ENCODE measurements at regions not wholly inside any gene's neighbourhood (a gene's known extent, or its start where the extent isn't known, plus 50 kb on each side); places are given as distances from the start of the nearest gene placed in this dataset.
"Not testable (repeated sequence)": the region's sequence is repeated elsewhere in the genome, so short reads cannot be mapped to it uniquely, and the experiment has no call there.

DNA sequence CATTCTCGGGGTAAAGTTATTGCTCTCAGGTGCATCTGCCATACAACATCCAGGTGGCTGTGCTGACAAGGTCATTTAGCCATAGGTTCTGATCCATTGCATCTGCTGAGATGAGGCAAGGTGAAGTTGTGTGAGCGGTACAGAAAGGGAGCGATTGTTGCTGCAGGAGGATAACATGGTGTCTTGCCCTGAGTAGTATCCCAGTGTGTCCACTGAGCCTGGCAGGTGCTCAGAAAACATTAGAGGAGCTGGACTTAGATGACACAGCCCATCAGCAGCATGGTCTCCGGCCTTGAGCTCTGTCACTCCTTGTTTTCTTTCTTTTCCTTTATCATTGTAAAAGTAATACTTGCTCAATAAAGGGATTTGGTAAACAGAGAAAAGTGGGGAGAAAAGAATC, 161.1 kb upstream of the ATP10A start:
- no peak for DNase-seq (ENCODE audit: low spot score)

DNA sequence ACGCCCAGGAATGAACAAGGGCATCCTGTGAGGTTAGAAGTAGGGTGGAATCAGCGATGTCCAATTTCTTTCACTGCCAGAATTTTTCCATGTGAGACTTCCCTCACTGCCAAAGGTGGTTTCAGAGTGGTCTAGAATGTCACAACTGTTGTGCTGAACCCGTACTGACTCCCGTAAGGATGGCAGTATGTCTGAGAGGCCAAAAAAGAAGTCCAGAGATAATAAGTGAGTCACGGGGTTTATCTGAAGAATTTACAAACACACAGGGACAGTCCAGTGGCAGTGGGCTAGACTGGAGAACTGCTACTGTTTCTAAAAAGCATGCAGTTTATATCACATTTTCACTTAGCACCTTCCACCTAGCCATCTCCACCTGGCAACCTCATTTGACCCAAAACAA, 160.6 kb upstream of the ATP10A start:
- DNase-seq (ENCODE audit: low spot score) = no peak

GRCh38 chr15:26023231-26023630, 160.1 kb upstream of the ATP10A start:
- no peak for DNase-seq (ENCODE audit: low spot score)

DNA sequence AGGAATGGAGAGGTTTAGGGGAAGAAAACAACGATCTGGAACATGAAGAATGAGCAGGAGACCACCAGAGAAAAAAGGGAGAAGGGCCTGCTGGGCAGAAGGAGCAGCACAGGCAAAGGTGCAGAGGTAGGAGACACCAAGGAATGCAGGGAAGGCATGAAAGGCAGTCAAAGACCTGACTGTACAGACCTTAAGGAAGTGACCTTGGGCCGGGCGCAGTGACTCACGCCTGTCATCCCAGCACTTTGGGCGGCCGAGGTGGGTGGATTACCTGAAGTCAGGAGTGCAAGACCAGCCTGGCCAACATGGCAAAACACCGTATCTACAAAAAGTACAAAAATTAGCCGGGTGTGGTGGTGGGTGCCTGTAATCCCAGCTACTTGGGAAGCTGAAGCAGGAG, 157.7 kb upstream of the ATP10A start:
- DNase-seq (ENCODE audit: low spot score) = no peak

DNA sequence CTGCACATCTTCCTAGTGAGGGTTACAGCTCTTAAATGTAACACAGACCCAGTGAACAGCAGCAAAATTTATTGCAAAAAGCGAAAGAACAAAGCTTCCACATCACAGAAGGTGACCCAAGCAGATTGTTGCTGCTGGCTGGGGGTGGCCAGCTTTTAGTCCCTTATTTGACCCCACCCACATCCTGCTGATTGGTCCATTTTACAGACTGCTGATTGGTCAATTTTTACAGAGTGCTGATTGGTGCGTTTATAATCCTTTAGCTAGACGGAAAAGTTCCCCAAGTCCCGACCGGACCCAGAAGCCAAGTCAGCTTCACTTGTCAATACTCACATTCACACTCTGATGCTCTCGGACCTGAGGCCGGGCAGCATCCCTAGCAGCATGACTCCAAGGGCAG, 154.5 kb upstream of the ATP10A start:
- DNase-seq (ENCODE audit: low spot score) = no peak

DNA sequence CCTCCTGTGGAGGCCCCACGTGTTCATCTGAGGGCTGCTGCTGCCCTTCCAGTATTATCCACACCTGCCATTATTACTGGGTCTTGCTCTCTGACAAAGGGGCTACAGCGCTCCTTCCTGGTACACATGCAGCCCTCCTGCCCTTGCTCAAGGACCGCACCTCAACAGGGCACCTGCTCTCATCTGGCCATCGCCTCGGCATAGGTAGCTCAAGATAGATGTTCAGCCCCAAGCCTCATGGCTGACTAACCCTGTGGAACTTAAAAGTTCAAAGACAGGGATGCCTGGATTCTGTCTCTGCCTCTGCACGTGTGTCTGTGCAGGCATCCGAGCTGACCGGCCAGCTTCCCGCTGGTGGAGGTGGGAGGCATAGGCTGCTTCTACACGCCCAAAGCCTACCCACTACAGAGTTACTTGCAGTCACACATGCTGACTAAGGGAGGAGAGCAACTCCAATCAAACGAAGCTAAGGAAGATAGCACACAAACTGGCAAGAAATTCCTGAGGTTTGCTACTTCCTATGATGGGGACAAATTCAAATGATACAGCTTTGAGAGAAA, 152.5 kb upstream of the ATP10A start:
- no peak for DNase-seq (ENCODE audit: low spot score)

- DNase-seq (ENCODE audit: low spot score) = no peak
Measured at GRCh38 chr15:26013981-26014380, 150.9 kb upstream of the ATP10A start.

DNA sequence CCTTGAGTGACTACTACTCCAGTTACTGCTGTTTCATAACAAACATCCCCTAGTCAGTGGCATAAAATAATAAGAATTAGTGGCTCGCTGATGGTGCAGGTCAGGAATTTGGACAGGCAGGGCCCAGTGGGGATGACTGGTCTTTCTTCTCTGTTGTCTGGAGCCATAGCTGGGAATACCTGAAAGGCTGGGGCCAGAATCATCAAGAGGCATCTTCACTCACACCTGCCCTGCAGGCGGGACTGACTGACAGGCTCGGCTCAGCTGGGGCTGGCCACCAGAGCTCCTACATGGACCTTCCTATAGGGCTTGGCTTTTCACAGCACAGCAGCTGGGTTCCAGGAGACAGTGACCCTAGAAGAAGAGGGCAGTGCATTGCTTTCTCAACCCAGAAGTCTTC, 148.8 kb upstream of the ATP10A start:
- DNase-seq (ENCODE audit: low spot score) = no peak

GRCh38 chr15:26007151-26007550, 144.0 kb upstream of the ATP10A start:
- DNase-seq (ENCODE audit: low spot score) = no peak

DNA sequence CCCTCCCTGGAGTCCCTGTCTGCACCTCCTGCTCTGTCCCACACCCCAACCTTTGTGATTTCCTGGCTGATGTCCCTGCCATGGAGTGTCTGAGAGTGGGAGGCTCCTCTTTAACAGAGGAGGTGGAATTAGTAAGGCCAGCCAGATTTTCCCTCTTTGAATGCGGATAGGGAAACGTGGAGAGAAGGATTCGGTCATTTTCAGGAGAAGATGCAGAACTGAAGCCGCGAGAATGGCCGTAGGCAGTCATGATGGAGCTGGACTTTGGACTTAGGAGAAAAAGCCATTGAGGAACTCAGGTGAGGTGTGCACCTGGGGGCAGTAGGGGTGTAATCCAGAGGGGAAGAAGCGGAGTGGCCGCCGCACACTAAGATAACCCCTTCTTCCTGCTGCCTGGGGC, 138.1 kb upstream of the ATP10A start:
- DNase-seq (ENCODE audit: low spot score) = no peak

- no peak for DNase-seq (ENCODE audit: low spot score)
Measured at GRCh38 chr15:25993506-25993905, 130.4 kb upstream of the ATP10A start.

GRCh38 chr15:25990220-25990619, 127.1 kb upstream of the ATP10A start:
- DNase-seq (ENCODE audit: low spot score) = no peak

DNA sequence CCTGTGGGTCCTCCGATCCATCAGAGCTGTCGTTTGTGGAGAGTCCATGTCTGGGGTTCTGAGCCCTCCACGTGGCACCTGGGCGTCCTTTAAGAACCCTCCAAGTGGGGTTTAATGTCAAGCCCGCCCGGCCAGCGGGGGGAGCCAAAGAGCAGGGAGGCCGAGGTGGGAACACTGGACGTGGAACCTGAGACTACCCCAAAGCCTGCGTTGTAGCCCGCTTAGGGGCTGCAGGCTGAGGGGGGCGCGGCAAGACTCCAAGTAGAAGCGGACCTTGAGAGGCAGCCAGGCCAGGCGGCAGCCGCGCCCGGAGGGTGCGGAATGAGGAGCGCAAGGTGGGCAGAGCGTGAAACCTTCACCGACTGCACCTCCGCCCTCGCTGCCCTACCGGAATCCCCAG, 126.2 kb upstream of the ATP10A start:
- DNase-seq (ENCODE audit: low spot score) = no peak

DNA sequence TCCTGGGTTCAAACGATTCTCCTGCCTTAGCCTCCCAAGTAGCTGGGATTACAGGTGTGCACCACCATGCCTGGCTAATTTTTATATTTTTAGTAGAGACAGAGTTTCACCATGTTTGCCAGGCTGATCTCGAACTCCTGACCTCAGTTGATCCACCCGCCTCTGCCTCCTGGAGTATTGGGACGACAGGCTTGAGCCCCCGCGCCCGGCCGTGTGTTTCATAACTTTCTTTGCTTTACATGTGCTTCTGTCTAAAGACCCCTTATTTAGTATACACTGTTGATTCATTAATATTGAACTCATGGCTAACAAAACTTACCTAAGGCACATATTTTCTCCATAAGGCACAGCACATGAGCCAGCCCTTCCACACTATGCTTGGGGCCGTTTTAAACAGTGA, 125.6 kb upstream of the ATP10A start:
- DNase-seq (ENCODE audit: low spot score) = not testable (repeated sequence)

DNA sequence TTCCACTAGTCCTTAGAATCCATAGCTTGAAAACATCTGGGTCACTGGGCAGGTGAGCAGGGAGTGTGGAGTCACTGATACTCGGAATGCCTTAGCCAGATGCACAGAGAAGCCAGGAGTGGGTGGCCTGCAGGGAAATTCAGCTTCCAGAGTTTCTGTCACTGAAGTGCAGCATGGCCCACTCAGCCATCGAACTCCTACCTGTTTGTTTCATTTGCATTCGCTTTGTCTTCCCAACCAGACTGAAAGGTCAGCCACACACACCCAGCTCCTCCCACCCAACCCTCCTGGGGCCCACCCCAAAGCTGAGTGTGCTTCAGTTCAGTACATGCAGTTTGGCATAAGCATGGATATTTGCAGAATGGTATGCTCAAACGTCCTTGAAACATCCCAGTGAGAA, 124.5 kb upstream of the ATP10A start:
- no peak for DNase-seq (ENCODE audit: low spot score)

GRCh38 chr15:25985165-25985564, 122.0 kb upstream of the ATP10A start:
- DNase-seq (ENCODE audit: low spot score) = no peak

GRCh38 chr15:25982736-25983135, 119.6 kb upstream of the ATP10A start:
- no peak for DNase-seq (ENCODE audit: low spot score)

GRCh38 chr15:25981114-25981513, 118.0 kb upstream of the ATP10A start:
- DNase-seq (ENCODE audit: low spot score) = no peak

DNA sequence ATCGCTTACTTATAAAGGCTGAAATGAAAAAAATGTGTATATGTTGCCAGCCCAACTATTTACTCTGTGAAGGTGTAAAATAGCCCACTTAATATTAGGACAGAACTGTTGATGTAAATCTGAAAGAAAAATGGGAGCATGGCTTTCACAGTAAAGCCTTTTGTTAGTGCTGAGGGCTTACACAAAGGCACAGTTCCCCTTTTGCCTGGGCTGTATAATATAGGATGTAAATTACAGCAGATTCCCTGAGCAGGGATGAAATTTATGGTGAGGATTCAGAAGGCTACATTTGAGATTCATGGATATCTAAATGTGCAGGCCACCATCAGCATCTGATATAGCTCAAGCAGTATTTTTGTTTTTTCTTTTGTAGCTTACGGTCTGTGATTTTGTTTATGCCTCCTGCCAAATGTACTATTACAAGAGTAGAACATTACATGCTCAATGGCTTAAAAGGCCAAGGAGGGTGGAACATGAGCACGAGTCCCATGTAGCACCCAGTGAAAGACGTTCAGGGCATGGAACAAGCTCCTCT, 109.1 kb upstream of the ATP10A start:
- DNase-seq (ENCODE audit: low spot score) = no peak

DNA sequence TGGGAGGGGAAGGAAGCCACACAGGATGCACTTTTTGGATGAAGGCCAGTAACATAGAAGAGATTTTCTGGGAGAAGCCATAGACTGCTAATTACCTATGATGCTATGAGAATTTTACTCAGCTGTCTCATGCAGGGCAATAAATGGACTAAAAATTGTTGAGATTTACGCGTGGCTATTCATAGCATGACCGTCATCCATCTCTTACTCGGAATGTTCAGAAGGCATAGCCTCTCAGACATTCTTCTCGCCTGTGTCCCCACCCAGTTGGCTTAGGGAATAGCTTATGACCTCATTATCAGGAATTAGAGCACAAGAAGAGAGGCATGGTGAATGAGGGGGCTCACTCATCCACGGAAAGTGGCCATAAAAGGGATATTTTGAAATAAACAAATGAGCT, 107.9 kb upstream of the ATP10A start:
- DNase-seq (ENCODE audit: low spot score) = no peak

GRCh38 chr15:25969886-25970285, 106.8 kb upstream of the ATP10A start:
- no peak for DNase-seq (ENCODE audit: low spot score)

DNA sequence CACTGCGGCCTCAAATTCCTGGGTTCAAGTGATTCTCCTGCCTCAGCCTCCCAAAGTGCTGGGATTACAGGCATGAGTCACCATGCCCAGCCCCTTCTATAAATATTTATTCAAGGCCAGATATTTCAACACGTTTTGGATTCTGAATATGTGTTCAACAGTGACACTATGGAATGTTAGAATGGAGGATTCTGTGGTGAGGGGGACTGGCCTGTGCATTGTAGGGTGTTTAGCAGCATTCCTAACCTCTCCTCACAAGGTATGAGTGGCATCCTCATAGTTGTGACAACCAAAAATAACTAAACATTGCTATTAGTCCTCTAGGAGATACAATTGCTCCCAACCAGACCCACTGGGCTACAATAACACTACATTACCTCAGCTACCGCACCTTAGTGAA, 104.0 kb upstream of the ATP10A start:
- DNase-seq (ENCODE audit: low spot score) = no peak

GRCh38 chr15:25965326-25965725, 102.2 kb upstream of the ATP10A start:
- no peak for DNase-seq (ENCODE audit: low spot score)

DNA sequence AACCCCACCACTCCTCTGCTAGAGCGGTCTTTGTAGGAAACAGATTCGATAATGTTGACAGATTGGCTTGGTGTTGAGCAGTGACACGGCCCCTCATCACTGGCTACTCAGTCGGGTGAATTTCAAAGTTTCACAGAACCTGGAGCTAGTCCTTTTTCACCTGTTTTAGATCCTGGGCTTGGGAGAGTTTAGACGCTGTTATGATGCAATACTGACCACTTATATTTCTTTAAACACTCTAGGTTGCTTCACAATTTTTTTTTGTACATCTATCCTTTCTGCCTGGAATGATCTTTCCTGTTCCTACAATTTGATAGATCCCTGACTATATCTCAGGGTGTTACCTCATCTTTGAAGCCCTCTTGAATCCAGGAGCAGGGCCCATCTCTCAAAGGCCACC, 97.1 kb upstream of the ATP10A start:
- no peak for DNase-seq (ENCODE audit: low spot score)

- no peak for DNase-seq (ENCODE audit: low spot score)
Measured at GRCh38 chr15:25959100-25959499, 96.0 kb upstream of the ATP10A start.
